Heart right ventricle (tissue), 16 donors: ENCODE measurements at regions not wholly inside any gene's neighbourhood (a gene's known extent, or its start where the extent isn't known, plus 50 kb on each side); places are given as distances from the start of the nearest gene placed in this dataset.

Experiments
- ATAC-seq, 8 donors: fragments of 200-7000 bp; cut with Tn5 transposase; one replicate each; pipeline ENCODE4 v1.9.1; 2020; ENCODE audit warnings: mild to moderate bottlenecking in 8 of 8, moderate library complexity in 8 of 8, moderate number of reproducible peaks in 1 of 8
- DNase-seq, 2 donors: peaks; one replicate each; pipeline ENCODE4 v3.0.0-alpha.2; 2020
- H3K27ac ChIP-seq, 10 donors: fragments of 200-600 bp; sonication (generic) in 2 of 10; one replicate each; pipeline versions ENCODE4 v1.5.0 to v1.8.0; 2020 to 2022; ENCODE audit warnings: mild to moderate bottlenecking in 3 of 10
- H3K27me3 ChIP-seq, 7 donors: fragments of 200-600 bp; one replicate each; pipeline ENCODE4 v1.8.0; 2021 to 2022; ENCODE audit warnings: mild to moderate bottlenecking in 2 of 7
- H3K36me3 ChIP-seq, 9 donors: fragments of 200-600 bp; sonication (generic) in 1 of 9; one replicate each; pipeline versions ENCODE4 v1.5.0 to v1.8.0; 2020 to 2022; ENCODE audit warnings: mild to moderate bottlenecking in 2 of 9
- H3K4me1 ChIP-seq, 9 donors: fragments of 200-600 bp; sonication (generic) in 1 of 9; one replicate each; pipeline versions ENCODE4 v1.5.0 to v1.8.0; 2020 to 2022; ENCODE audit warnings: mild to moderate bottlenecking in 4 of 9
- H3K4me3 ChIP-seq, 10 donors: fragments of 200-600 bp; sonication (generic) in 2 of 10; one replicate each; pipeline versions ENCODE4 v1.5.0 to v1.8.0; 2020 to 2022; ENCODE audit warnings: mild to moderate bottlenecking in 7 of 10, moderate library complexity in 2 of 10
- H3K9me3 ChIP-seq, 11 donors: fragments of 200-600 bp in 10 of 11; sonication (generic) in 2 of 11; one replicate each; pipeline versions ENCODE4 v1.5.0 to v1.8.0; 2013 to 2022; ENCODE audit warnings: mild to moderate bottlenecking in 2 of 11, control low read depth in 1 of 11, moderate library complexity in 1 of 11
- CTCF ChIP-seq, 9 donors: fragments of 200-600 bp; sonication (generic) in 2 of 9; IDR thresholded peaks; one replicate each; pipeline versions ENCODE4 v1.5.0 to v1.8.0; 2021 to 2022; ENCODE audit warnings: antibody characterized with exemption in 9 of 9, mild to moderate bottlenecking in 5 of 9, moderate library complexity in 1 of 9
- WGBS, 2 donors: extraction: QIAGEN DNeasy Blood & Tissue Kit; methylation state at CpG; one replicate each; pipeline ENCODE4 v1.1.7; 2013; ENCODE audit warnings: inconsistent platforms in 1 of 2; 5-methylcytosine and 5-hydroxymethylcytosine counted together
- intact Hi-C, 10 donors: fragments of 100-400 bp; cut with DNase I; formaldehyde crosslinking; loops; one replicate each; pipeline versions ENCODE4 v1.11.1 to v1.14.2; 2022
- donor health status: Arrhythmogenic right ventricular cardiomyopathy.
- donor health status: ischemic (EF 13 %, LVEDD 7.1; RV severe dilation, severe dysfunction).
- donor health status: healthy with polysubstance abuse.
- donor health status: DM: no; HTN: yes; CAD: no.
- donor health status: DM: no; HTN: no; CAD: no.
- donor health status: ischemic (EF 25% LVEDD 6.9; RV normal size, moderate dysfunction).
- donor health status: ischemic (EF 25% LVEDD 5.7; RV mildly dilated, moderate dysfunction).
- donor health status: healthy.
- donor health status: DM: yes; HTN: yes; CAD: no.
- donor health status: Ischemic cardiomyopathy.
- donor health status: ischemic (EF 35%, LVEDD 5.7; RV mildly dilated, moderate dysfunction).
- donor health status: nonischemic (EF 11% LVEDD 7.7; RV severe dilation, severe dysfunction).
- donor health status: DM: yes; HTN: yes; CAD: no.
- donor health status: PGD.
- donor health status: ischemic (EF 29% LVEDD 5.4; RV normal size, mild dysfunction).
- donor health status: nonischemic (EF 23%, LVEDD 6.1; RV moderate dilation, normal function).

- WGBS, 2 donors = 70 to 78% methylated on average over 1 of the region's 1 CpG
- intact Hi-C loops = no loop called here
- DNase-seq (no peak), ATAC-seq (no peak)
- peaks cover 0 to 12% (median 0%) of the 10 kb centered on the region in 11 donors for H3K9me3 ChIP-seq
- H3K27me3 ChIP-seq = peaks cover 0 to 3% (median 0%) of the 10 kb centered on the region in 7 donors
- H3K27ac ChIP-seq = no peak overlapping the region
- no peak overlapping the region for H3K4me3 ChIP-seq
- no peaks in the 10 kb centered on the region for H3K36me3 ChIP-seq
- H3K4me1 ChIP-seq = no peaks in the 10 kb centered on the region
- TF ChIP-seq CTCF (IDR thresholded peaks at IDR 0.05) = no peak
Observed at GRCh38 chr6:19450651-19451050, 386.5 kb upstream of the ID4 start.

- no peaks in the 10 kb centered on the region for H3K36me3 ChIP-seq
- ATAC-seq (no peak), DNase-seq (no peak)
- 88% methylated on average over 1 of the region's 1 CpG for WGBS, 2 donors
- no peak overlapping the region for H3K27ac ChIP-seq
- H3K4me3 ChIP-seq = no peak overlapping the region
- peaks cover 0 to 3% (median 0%) of the 10 kb centered on the region in 7 donors for H3K27me3 ChIP-seq
- H3K4me1 ChIP-seq = no peaks in the 10 kb centered on the region
- TF ChIP-seq CTCF (IDR thresholded peaks at IDR 0.05) = no peak
- no peaks in the 10 kb centered on the region for H3K9me3 ChIP-seq
- intact Hi-C loops = no loop called here
Observed at GRCh38 chr6:19452495-19452894, 384.7 kb upstream of the ID4 start.

- intact Hi-C loops = no loop called here
Observed at GRCh38 chr6:19454001-19454720, 383.0 kb upstream of the ID4 start.

GRCh38 chr6:19454721-19455392, 382.3 kb upstream of the ID4 start:
- no peaks in the 10 kb centered on the region for H3K9me3 ChIP-seq
- intact Hi-C loops = no loop called here
- WGBS, 2 donors = 88 to 99% methylated on average over 2 of the region's 2 CpGs
- DNase-seq (no peak), ATAC-seq (no peak)
- no peaks in the 10 kb centered on the region for H3K36me3 ChIP-seq
- H3K27ac ChIP-seq = no peak overlapping the region
- no peak for TF ChIP-seq CTCF (IDR thresholded peaks at IDR 0.05)
- no peak overlapping the region for H3K4me3 ChIP-seq
- H3K4me1 ChIP-seq = no peaks in the 10 kb centered on the region
- peaks cover 0 to 3% (median 0%) of the 10 kb centered on the region in 7 donors for H3K27me3 ChIP-seq

More at GRCh38 chr6:19454001-19454720, 383.0 kb upstream of the ID4 start:
- DNase-seq (no peak), ATAC-seq (no peak)
- Histone ChIP-seq H3K4me3 (no peak overlapping the region), H3K4me1 (no peaks in the 10 kb centered on the region), H3K27me3 (peaks cover 0 to 3% (median 0%) of the 10 kb centered on the region in 7 donors), H3K27ac (no peak overlapping the region), H3K36me3 (no peaks in the 10 kb centered on the region), H3K9me3 (no peaks in the 10 kb centered on the region)
- TF ChIP-seq CTCF (IDR thresholded peaks at IDR 0.05) = no peak
- 66 to 76% methylated on average over 3 of the region's 3 CpGs for WGBS, 2 donors
